ENCODE measurements at regions not wholly inside any gene's neighbourhood (a gene's known extent, or its start where the extent isn't known, plus 50 kb on each side); places are given as distances from the start of the nearest gene placed in this dataset.
"Not testable (repeated sequence)": the region's sequence is repeated elsewhere in the genome, so short reads cannot be mapped to it uniquely, and the experiment has no call there.

DNA sequence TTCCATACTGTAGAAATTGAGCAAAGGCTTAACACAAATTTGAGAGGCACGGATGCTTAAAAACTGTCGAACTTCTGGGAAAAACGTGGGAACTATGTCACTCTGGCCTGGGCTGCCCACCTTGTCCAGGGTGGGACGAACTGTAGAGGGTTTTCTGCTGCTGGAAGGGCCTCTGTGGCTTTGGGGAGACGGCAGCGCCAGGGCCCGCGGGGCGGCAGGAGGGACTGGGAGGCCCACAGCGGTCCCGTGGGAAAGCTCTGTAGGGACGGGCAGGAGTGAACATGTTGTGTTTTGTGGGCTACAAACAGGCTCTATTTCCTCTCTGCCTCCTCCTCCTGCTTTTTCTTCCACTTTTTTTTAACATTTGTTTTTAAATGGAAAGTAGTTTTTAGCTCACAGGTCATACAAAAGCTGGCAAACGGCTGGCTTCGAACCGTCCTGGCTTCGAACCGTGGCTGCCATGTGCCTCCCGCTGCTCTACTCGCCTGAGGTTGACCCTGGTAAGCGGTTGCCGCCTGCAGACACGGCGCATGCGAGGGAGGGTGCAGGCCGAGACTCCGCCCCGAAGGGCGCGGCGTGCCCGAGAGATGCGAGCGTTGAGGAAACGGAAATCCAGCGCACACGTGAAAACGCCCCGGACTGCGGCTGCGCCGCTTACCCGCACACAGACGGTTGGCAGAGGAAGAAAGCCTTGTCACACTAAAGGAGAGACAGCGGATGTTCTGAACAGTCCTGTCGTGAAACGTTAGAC is 382.3 kb upstream of the ZFP42 start:
- ATAC-seq (no peak), DNase-seq (no peak)

DNA sequence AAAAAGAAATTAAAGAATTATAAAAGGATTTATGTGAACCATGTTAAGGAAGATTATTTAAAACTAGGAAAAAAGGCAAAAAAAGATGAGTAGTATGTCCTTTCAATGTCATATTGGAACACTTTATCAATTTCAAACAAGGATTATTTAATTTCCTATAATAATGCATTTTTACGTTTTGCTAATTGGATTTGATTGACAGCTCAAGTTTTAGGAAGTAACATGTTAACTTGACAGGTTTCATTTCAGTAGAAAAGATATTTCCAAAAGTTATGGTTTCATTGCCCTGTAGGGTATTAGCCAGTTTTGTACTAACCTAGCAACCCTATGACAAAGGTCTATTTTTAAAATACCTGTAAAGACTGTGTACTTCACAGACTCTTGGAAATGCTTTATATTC is 379.6 kb upstream of the ZFP42 start:
- DNase-seq (no peak), ATAC-seq (no peak)
- intact Hi-C loops (cut with micrococcal nuclease), result no loop called here

More for the DNA sequence above, 382.3 kb upstream of the ZFP42 start:
- intact Hi-C loops (cut with micrococcal nuclease), result no loop called here

DNA sequence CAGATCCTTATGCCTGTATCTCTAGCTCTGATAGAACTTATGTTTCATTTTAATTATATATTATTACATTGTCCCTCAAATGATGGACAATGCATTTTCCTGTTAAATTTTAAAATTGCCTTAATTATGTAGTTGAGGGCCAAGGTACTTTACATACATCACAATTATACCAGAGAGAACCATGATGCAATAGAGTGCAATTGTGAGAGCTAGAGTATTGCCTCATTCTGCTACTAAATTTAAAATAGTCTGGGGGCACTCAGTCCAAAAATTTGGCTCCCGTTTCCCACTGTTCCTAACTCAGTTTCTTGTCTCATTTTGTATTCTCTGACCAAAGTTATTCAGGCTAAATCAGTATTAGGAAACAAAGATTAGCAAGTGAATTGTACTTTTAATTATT is 378.5 kb upstream of the ZFP42 start:
- DNase-seq (no peak), ATAC-seq (no peak)
- intact Hi-C loops (cut with micrococcal nuclease), result no loop called here

DNA sequence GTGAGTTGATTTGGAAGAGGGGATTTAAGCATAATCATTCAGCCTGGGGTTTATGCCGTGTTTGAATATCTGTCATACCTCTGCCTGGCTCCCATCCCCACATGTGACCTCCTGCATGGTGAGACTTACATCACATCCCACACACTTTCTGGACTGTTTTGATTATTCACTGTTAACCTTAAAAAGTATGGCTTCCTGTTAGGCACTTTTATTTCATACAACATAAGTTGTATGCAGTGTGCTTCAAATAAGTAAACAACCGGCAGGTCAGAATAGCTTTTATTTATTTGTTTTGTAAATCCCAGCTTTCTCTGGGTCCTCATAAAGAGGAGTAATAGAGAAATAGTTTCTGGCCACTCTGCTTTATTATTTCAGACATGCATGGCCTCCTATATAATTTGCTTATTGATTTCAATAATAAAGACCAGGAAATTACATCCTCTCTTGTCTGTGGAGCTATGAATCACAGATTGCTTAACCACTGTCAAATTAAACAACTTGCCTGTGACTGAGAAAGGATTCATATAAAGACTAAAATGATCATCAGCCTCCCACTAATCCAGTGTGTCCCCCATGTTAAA is 376.8 kb upstream of the ZFP42 start:
- intact Hi-C loops (cut with micrococcal nuclease), result no loop called here
- no peak for DNase-seq
- no peak for ATAC-seq

DNA sequence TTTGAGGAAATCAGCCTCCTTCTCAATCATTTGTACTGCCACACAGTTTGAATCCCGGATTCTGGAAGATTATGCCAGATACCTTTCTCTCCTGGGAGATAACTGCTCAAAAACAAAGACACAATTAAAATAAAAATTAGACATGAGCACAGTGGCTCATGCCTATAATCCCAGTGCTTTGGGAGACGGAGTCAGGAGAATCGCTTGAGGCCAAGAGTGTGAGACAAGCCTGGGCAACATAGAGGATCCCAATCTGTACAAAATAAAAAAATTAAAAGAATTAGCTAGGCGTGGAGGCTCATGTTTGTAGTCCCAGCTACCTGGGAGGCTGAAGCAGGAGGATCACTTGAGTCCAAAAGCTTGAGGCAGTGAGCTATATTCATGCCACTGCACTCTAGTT is 376.3 kb upstream of the ZFP42 start:
- DNase-seq (no peak), ATAC-seq (no peak)
- intact Hi-C loops (cut with micrococcal nuclease), result no loop called here

DNA sequence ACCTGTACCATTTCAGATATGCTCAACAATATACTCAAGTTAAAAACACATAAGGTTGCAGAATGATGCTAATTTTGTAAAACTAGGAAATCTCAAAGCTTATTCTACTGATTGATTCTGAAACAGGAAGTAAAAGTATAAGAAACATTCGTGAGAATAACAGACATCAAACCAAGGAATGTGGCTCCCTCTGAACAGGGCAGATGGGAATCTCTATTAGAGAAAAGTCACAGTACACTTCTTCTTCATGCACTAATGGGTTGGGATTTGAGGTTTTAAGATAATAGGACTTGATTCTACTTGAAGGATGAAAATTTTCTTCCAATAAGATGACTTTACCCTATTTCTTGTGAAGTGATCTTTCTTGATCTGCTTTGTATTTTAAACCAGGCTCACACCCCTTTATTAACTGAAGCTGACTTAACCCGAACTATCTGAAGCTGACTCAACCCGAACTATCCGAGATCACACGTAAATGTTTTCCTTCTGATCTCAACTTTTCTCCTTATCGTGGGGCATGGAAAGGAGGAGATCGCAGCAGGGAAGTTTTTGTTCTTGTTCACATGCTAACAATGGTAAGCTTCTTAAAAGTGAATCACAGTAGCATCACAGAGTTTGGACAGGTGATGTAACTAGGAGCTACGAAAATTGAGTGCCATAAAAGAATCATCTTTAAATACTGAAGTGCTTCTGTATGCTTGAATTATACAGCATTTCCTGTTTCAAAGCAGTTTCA is 363.1 kb upstream of the ZFP42 start:
- intact Hi-C loops (cut with micrococcal nuclease), result no loop called here
- DNase-seq (no peak), ATAC-seq (no peak)

DNA sequence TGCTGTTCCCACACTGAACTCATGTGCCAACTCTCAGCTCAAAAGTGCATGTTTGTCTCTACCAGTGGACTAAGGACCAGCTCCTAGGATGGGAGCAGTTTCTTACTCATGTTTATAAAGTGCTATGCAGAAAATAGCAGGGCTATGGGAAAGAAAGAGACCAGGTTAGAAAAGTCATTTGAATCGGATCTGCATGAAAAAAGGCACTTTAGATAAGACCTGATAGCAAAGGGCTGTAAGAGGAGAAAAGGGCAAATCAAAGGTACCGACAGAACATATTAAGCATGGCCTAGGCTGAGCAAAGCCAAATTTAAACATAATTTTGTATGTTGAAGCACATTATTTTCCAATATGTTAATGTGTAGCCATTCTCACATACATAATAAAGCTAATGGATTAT is 362.3 kb upstream of the ZFP42 start:
- no peak for DNase-seq
- ATAC-seq, result no peak
- intact Hi-C loops (cut with micrococcal nuclease), result no loop called here

DNA sequence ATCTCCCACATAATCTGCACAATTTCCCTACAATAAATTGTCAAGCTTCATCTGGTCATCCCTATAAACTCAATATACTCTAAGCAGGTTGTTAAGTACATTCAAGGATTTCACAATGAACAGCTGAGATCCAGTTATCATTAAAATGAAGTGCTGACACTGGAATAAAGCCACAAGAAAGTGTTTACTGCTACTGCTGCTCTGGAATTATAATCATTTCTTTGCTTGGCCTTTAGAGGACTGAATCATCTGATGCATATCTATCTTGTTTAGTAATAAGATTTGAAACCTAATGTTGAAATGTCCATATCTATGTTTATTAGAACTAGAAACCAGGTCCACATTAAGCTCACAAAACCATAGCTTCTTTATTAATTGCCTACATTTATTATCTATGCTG is 338.6 kb upstream of the ZFP42 start:
- intact Hi-C loops (cut with micrococcal nuclease), result no loop called here
- ATAC-seq, result no peak
- no peak for DNase-seq

DNA sequence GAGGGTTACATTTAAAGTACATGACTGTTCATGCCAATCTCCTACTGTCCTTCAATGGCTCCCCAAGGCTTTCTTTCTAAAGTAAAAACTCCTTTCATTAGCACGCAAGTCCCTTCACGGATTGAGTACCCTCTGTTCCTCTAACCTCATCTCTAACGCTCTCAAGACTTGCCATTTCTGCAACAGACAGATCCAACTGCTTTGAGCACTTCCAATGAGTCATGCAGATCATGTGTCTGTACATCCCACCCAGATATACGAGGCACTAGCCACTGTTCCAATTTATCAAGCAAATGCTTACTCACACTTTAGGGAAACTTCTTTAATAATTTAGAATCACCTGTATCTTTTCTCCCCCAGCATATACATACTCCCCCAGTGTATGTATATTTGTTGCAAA is 332.5 kb upstream of the ZFP42 start:
- ATAC-seq, result no peak
- intact Hi-C loops (cut with micrococcal nuclease), result no loop called here
- DNase-seq, result no peak

DNA sequence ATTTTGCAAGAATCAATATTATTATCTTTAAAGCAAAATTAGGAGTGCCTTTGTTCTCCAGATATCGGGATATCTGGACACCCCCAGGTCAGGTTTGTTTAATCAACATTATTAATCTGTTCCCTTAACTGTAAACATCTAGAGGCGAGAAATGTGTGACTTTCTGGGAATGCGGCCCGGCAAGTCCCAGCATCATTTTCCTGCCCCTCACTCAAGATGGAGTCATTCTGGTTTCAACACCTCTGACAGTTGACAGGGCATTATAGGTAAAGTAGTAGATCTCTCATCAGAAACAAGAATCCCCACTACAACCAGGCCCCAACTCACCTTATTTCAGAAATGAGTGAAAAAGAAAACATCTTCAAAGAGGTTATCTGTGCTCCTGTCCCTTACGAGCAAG is 331.6 kb upstream of the ZFP42 start:
- intact Hi-C loops (cut with micrococcal nuclease), result no loop called here

DNA sequence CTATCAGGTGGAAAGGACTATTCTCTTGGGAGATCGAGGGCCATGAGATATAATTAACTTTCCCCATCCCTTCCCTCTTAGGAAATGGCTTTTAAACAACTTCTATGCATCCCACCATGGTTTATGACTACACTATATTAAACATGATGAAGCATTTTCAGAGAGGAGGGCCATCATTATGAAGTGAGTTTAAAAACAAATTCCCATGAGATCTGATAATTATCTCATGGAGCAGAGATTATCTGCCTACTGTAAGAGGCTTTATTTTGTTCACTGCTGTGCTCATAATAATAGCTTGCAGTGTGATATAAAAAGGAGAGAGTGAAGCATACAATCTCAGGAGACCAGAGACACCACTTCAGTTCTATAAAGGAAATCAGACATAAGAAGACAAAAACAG is 330.5 kb upstream of the ZFP42 start:
- intact Hi-C loops (cut with micrococcal nuclease), result no loop called here
- DNase-seq, result no peak
- no peak for ATAC-seq

More for the DNA sequence above, 331.6 kb upstream of the ZFP42 start:
- no peak for DNase-seq
- no peak for ATAC-seq

DNA sequence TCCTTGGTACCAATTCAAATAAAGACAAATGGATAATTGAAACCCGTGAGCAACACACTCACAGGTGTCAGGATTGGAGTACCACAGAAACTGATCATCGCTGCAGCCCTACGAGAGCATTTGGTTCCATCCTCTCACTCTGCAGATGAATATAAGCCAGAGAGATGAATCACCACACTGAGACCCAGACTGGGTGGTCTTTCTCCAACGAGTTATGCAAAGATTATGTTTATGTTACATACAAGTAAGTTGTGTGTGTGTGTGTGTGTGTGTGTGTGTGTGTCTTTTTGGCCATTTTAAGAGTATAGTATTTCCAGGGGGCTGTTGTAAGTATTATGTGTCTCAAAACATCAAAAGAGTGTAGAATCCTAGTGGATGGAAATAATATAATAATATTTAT is 329.5 kb upstream of the ZFP42 start:
- ATAC-seq, result no peak

DNA sequence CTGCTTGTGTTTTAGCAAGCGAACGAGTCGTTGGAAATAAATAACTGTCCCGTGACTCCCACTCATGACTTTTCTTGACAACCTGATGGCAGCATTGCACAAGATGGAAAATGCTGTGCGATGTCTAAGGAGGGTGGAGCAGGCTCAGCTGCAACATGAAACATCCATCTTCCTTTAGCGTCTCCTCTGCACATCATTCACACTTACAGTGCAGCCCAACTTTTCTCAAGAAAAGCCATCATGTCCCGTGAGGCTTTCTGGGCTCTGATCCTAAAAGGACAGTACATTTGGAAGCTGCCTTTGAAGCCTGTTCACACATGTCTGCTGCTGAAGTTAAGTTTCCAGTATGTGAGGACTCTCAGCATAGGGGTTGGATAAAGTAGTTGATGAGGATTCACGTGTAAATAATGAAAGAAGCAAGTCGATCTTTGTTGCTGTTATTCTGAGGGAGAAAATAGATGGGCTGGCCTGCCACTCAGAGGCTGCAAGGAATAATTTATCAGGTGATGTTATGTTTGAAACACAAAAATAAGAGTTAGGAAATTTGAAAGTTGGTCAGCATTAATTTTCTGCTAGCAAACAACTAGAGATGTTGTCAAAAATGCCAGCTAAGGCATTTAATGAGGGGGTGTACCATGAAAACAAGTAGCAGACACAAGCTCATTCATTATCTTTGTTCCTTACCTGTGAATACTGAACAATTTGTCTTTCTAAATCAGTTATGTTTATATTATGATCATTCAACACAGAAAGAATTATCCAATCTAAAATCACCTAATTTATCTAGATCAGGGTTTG is 328.7 kb upstream of the ZFP42 start:
- ATAC-seq (no peak), DNase-seq (no peak)
- intact Hi-C loops (cut with micrococcal nuclease), result no loop called here

More for the DNA sequence above, 329.5 kb upstream of the ZFP42 start:
- intact Hi-C loops (cut with micrococcal nuclease), result no loop called here
- DNase-seq, result no peak

DNA sequence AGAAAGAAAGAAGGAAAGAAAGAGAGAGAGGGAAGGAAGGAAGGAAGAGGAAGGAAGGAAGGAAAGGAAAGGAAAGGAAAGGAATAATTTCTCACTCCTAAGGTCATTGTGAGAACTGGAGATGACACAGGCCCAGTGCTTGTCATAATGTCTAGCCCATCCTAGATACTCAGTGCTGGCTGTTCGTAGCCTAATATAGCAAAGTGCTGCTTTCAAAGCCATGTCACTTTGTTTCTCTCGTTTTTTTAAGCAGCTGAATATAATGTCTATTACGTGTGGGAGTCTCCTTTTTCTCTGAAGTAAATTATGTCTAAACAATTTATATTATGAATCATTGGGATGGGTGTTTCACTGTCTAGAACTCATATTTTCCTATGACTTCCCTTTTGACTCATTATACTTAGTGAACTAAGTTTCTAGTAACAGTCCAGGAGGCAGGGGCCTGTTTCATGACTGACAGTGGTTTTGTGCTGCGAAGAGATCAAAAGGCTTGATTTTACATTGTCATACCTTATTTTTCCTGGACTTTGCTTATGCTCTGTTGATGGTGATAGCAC is 327.0 kb upstream of the ZFP42 start:
- no peak for ATAC-seq
- DNase-seq, result no peak
- intact Hi-C loops (cut with micrococcal nuclease), result no loop called here

DNA sequence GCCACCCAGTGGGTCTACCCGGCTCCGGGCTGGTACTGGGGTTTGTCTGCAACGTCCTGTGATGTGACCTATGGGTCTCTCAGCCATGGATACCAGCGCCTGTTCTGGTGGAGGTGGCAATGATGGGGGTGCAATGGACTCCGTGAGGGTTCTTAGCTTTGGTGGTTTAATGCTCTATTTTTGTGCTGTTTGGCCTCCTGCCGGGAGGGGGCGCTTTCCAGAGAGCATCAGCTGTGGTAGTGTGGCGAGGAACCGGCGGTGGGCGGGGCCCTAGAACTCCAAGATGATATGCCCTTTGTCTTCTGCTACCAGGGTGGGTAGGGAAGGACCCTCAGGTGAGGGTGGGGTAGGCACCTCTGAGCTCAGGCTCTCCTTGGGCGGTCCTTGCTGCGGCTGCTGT is 324.1 kb upstream of the ZFP42 start:
- DNase-seq, ATAC-seq: not testable (repeated sequence)

DNA sequence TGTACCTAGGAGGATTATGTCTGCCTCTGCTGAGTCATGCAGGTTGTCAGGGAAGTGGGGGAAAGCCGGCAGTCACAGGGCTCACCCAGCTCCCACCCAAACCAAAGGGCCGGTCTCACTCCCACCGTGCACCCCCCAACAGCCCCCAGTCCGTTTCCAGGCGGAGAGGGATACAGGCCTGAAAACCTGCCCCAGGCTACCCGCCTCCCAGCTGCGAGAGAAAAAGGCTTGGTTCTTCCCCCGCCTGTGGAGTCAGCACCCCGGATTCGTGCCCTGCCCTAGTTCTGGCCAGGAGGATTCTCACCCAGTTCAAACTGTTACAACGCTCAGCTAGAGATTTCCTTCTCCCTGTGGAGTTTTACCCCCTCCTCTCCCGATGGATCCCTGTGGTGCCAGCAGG is 323.6 kb upstream of the ZFP42 start:
- ATAC-seq; DNase-seq; intact Hi-C loops (cut with micrococcal nuclease): not testable (repeated sequence)

More for the DNA sequence above, 324.1 kb upstream of the ZFP42 start:
- intact Hi-C loops (cut with micrococcal nuclease), result not testable (repeated sequence)

DNA sequence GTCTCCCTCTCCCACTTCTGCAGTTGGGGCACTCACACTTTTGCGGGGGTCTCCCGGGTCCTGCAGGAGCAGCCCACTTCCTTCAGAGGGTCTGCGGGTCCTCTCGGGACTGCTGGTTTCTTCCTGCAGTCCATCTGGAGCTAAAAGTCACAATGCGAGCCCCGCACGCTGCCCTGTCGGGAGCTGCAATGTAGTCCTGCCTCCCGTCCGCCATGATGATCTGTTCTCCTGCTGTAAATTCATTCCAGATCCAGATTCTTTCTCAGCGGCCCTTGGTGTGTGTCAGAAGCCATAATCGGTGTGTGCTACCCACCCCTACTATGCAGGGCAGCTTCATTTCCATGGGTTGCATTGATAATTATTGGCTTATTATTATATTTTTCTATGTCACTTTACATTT is 323.0 kb upstream of the ZFP42 start:
- intact Hi-C loops (cut with micrococcal nuclease); DNase-seq; ATAC-seq: not testable (repeated sequence)

DNA sequence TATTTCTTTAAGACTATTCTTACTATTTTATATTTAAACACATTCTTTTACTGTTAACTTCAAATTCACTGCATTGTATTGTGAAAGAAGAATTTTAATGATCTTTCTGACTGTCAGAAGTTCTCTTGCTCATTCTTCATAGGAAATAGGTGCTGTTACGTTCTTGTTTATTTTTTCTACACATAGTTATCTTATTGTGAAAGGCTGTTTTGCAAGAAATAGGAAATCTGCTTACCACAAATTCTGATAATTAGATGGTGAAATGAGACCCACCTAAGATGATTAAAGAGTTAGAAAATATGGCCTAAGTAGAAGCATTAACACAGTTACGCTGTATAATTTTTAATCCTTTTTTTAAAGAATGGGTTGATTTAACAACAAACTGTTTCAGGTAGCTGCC is 316.1 kb upstream of the ZFP42 start:
- DNase-seq, result no peak
- intact Hi-C loops (cut with micrococcal nuclease), result no loop called here
- no peak for ATAC-seq

DNA sequence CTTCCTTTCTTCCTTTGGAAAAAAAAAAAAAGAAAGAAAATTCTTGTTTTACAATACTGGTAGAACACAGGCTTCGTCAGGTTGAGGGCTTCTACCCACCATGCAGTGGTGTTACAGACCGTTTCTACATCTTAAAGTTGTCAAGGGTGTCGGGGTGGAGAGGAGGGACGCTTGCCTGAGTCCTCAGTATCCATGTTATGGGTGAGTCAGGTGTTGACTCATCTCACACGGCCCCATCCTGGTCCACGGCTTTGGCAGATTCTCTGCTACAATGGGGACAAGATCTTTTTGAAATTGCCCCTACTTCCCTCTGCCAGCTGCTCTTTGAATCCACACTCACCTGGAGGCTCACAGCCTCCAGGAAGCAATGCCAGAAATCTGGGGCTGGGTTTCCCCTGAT is 310.3 kb upstream of the ZFP42 start:
- intact Hi-C loops (cut with micrococcal nuclease), result no loop called here
- DNase-seq (no peak), ATAC-seq (no peak)
